GM19023 (cell line): ENCODE measurements at regions not wholly inside any gene's neighbourhood (a gene's known extent, or its start where the extent isn't known, plus 50 kb on each side); places are given as distances from the start of the nearest gene placed in this dataset.

Source experiments
- ATAC-seq: cut with Tn5 transposase; IDR thresholded peaks from one replicate; pipeline ENCODE4 v1.9.1; 2021; ENCODE audit warnings: mild to moderate bottlenecking, moderate library complexity; ENCODE audit not compliant: unreplicated experiment

GRCh38 chr19:28889941-28890670 is 322.8 kb downstream of the UQCRFS1 start:
- no peak for ATAC-seq

GRCh38 chr19:28887920-28888618 is 324.9 kb downstream of the UQCRFS1 start:
- no peak for ATAC-seq

- ATAC-seq = no peak
Measured at GRCh38 chr19:28886708-28887107, 326.2 kb downstream of the UQCRFS1 start.

GRCh38 chr19:28885965-28886364 is 327.0 kb downstream of the UQCRFS1 start:
- no peak for ATAC-seq

- ATAC-seq = no peak
Measured at GRCh38 chr19:28884786-28885476, 328.0 kb downstream of the UQCRFS1 start.

GRCh38 chr19:28883241-28883693 is 329.7 kb downstream of the UQCRFS1 start:
- no peak for ATAC-seq

GRCh38 chr19:28882818-28883217 is 330.1 kb downstream of the UQCRFS1 start:
- ATAC-seq = no peak

GRCh38 chr19:28881616-28882015 is 331.3 kb downstream of the UQCRFS1 start:
- no peak for ATAC-seq

GRCh38 chr19:28880735-28881401 is 332.1 kb downstream of the UQCRFS1 start:
- no peak for ATAC-seq

GRCh38 chr19:28878862-28879566 is 333.9 kb downstream of the UQCRFS1 start:
- ATAC-seq = no peak

GRCh38 chr19:28876609-28877123 is 336.3 kb downstream of the UQCRFS1 start:
- no peak for ATAC-seq

- no peak for ATAC-seq
Measured at GRCh38 chr19:28874742-28875141, 338.2 kb downstream of the UQCRFS1 start.

GRCh38 chr19:28873301-28873700 is 339.6 kb downstream of the UQCRFS1 start:
- ATAC-seq = no peak

GRCh38 chr19:28871099-28871725 is 341.7 kb downstream of the UQCRFS1 start:
- ATAC-seq = no peak

- ATAC-seq = no peak
Measured at GRCh38 chr19:28869459-28869858, 343.5 kb downstream of the UQCRFS1 start.

GRCh38 chr19:28868836-28869235 is 344.1 kb downstream of the UQCRFS1 start:
- ATAC-seq = no peak

GRCh38 chr19:28867978-28868377 is 345.0 kb downstream of the UQCRFS1 start:
- no peak for ATAC-seq

- ATAC-seq = no peak
Measured at GRCh38 chr19:28864577-28865042, 348.3 kb downstream of the UQCRFS1 start.

GRCh38 chr19:28864024-28864503 is 348.9 kb downstream of the UQCRFS1 start:
- ATAC-seq = no peak

GRCh38 chr19:28862238-28862637 is 350.7 kb downstream of the UQCRFS1 start:
- ATAC-seq = no peak
